PC-9 (cell line): ENCODE measurements at regions not wholly inside any gene's neighbourhood (a gene's known extent, or its start where the extent isn't known, plus 50 kb on each side); places are given as distances from the start of the nearest gene placed in this dataset.

Source experiments
- BruUV-seq: library from RNA; stranded (reverse); fragments of 400-500 nt; replicated peaks from 2 replicates; lab custom pipeline; 2021; lab: Mats Ljungman, UMichigan
- CTCF ChIA-PET: fragments of 300-600 bp; sonication (Branson Sonifier 250); formaldehyde crosslinking; loops from one replicate; lab custom pipeline; 2022; ENCODE audit warnings: antibody characterized with exemption; lab: Charles Lee
- POLR2A ChIA-PET: fragments of 300-600 bp; sonication (Branson Sonifier 250); formaldehyde crosslinking; loops from one replicate; lab custom pipeline; 2022; ENCODE audit warnings: antibody characterized with exemption; ENCODE audit not compliant: unreplicated experiment; lab: Charles Lee
- DNase-seq, 2 experiments: peaks; one replicate each; pipeline versions ENCODE4 v3.0.0 to v3.0.0-alpha.2; 2015 to 2022; ENCODE audit warnings: mixed read lengths in 1 of 2
- H2AFZ ChIP-seq: fragments of 200-600 bp; sonication (generic); 2 replicates; pipeline ENCODE4 v1.8.1; 2017; ENCODE audit warnings: antibody characterized with exemption
- H3F3A ChIP-seq: fragments of 200-600 bp; sonication (generic); 2 replicates; pipeline ENCODE4 v1.8.1; 2017; ENCODE audit warnings: antibody characterized with exemption, mild to moderate bottlenecking, low read depth; ENCODE audit not compliant: insufficient read depth
- H3K27ac ChIP-seq: fragments of 200-600 bp; sonication (generic); 2 replicates; pipeline ENCODE4 v1.6.1; 2016; ENCODE audit warnings: mixed run types
- H3K27me3 ChIP-seq: fragments of 200-600 bp; sonication (generic); 2 replicates; pipeline ENCODE4 v1.6.1; 2016; ENCODE audit warnings: low read depth, mixed run types; ENCODE audit not compliant: insufficient read depth
- H3K36me3 ChIP-seq: fragments of 200-600 bp; sonication (generic); 2 replicates; pipeline ENCODE4 v1.6.1; 2016; ENCODE audit warnings: low read depth, mixed run types
- H3K4me1 ChIP-seq: fragments of 200-600 bp; sonication (generic); replicated peaks from 2 replicates; pipeline ENCODE4 v1.6.1; 2016; ENCODE audit warnings: mixed run types; ENCODE audit not compliant: insufficient read depth
- H3K4me2 ChIP-seq: fragments of 200-600 bp; sonication (generic); 2 replicates; pipeline ENCODE4 v1.6.1; 2017; ENCODE audit warnings: mixed run types
- H3K4me3 ChIP-seq: fragments of 200-600 bp; sonication (generic); 2 replicates; pipeline ENCODE4 v1.6.1; 2016; ENCODE audit warnings: mixed run types
- H3K79me2 ChIP-seq: fragments of 200-600 bp; sonication (generic); 2 replicates; pipeline ENCODE4 v1.6.1; 2017; ENCODE audit warnings: low read depth, mixed run types
- H3K9me2 ChIP-seq: fragments of 200-600 bp; sonication (generic); 2 replicates; pipeline ENCODE4 v1.8.1; 2017; ENCODE audit warnings: mild to moderate bottlenecking; ENCODE audit not compliant: insufficient read depth
- H3K9me3 ChIP-seq: fragments of 200-600 bp; sonication (generic); 2 replicates; pipeline ENCODE4 v1.8.1; 2016; ENCODE audit warnings: low read depth; ENCODE audit not compliant: insufficient read depth
- H4K20me1 ChIP-seq: fragments of 200-600 bp; sonication (generic); 2 replicates; pipeline ENCODE4 v1.8.1; 2017; ENCODE audit not compliant: insufficient read depth
- CTCF ChIP-seq: fragments of 200-600 bp; sonication (generic); conservative IDR thresholded peaks from 2 replicates; pipeline ENCODE4 v1.6.1; 2017; ENCODE audit warnings: mixed run types, antibody characterized with exemption, mild to moderate bottlenecking, moderate library complexity
- EZH2 ChIP-seq: fragments of 200-600 bp; sonication (generic); IDR thresholded peaks from 2 replicates; pipeline ENCODE4 v1.8.0; 2017; ENCODE audit warnings: antibody characterized with exemption, low read depth
- intact Hi-C: fragments of 100-400 bp; cut with micrococcal nuclease; formaldehyde crosslinking; loops from one replicate; pipeline ENCODE4 v1.10.0; 2022; ENCODE audit not compliant: unreplicated experiment

GRCh38 chr18:60812921-60813320, 440.3 kb upstream of the MC4R start:
- Histone ChIP-seq H3K4me3 (no peak overlapping the region), H3K79me2 (no peaks in the 10 kb centered on the region), H4K20me1 (no peaks in the 10 kb centered on the region), H3K36me3 (no peaks in the 10 kb centered on the region), H2AFZ (no peak overlapping the region), H3K4me2 (no peak overlapping the region), H3K9me2 (no peaks in the 10 kb centered on the region), H3K9me3 (no peaks in the 10 kb centered on the region; the same call in 1 of the 2 replicates), H3K27me3 (no peaks in the 10 kb centered on the region), H3K4me1 (no peaks in the 10 kb centered on the region), H3K27ac (no peak overlapping the region), H3F3A (no peaks in the 10 kb centered on the region)
- intact Hi-C loops: no loop called here
- no TSS peak for BruUV-seq
- DNase-seq: no peak
- ChIA-PET POLR2A (no interaction called here), CTCF (no interaction called here)
- TF ChIP-seq EZH2: no peak
- no peak for TF ChIP-seq CTCF

- no peaks in the 10 kb centered on the region for H3K36me3 ChIP-seq
- H3K27me3 ChIP-seq: no peaks in the 10 kb centered on the region
- TF ChIP-seq EZH2: no peak
- no peak; the same call in 1 of the 2 replicates for TF ChIP-seq CTCF
- no peak overlapping the region for H2AFZ ChIP-seq
- H3K9me3 ChIP-seq: no peaks in the 10 kb centered on the region
- no peak overlapping the region for H3K4me2 ChIP-seq
- BruUV-seq: no TSS peak
- H3F3A ChIP-seq: no peaks in the 10 kb centered on the region
- intact Hi-C loops: no loop called here
- H3K4me1 ChIP-seq: no peaks in the 10 kb centered on the region
- POLR2A ChIA-PET: no interaction called here
- 0 out of 2 replicates have a peak, but pooled peaks cover 4% of the 10 kb centered on the region for H3K9me2 ChIP-seq
- DNase-seq: no peak
- H4K20me1 ChIP-seq: no peaks in the 10 kb centered on the region
- H3K79me2 ChIP-seq: no peaks in the 10 kb centered on the region
- no peak overlapping the region for H3K27ac ChIP-seq
- H3K4me3 ChIP-seq: no peak overlapping the region
- CTCF ChIA-PET: no interaction called here
Measured at GRCh38 chr18:60826346-60826745, 453.8 kb upstream of the MC4R start.

- intact Hi-C loops: no loop called here
- ChIA-PET POLR2A (no interaction called here), CTCF (no interaction called here)
- BruUV-seq: no TSS peak
- Histone ChIP-seq H3K4me1 (no peaks in the 10 kb centered on the region), H3K27ac (no peak overlapping the region), H3K36me3 (no peaks in the 10 kb centered on the region), H3K9me2 (no peaks in the 10 kb centered on the region), H3K79me2 (no peaks in the 10 kb centered on the region), H3K4me2 (no peak overlapping the region), H3K9me3 (no peaks in the 10 kb centered on the region), H3K27me3 (no peaks in the 10 kb centered on the region), H3F3A (no peaks in the 10 kb centered on the region), H4K20me1 (no peaks in the 10 kb centered on the region), H3K4me3 (no peak overlapping the region), H2AFZ (no peak overlapping the region)
- TF ChIP-seq CTCF (no peak), EZH2 (no peak)
- DNase-seq: no peak
Measured at GRCh38 chr18:60831971-60832370, 459.4 kb upstream of the MC4R start.
